Activated effector memory CD4-positive, alpha-beta T cell treated with Interleukin-2 at 50 U/mL for 16 hours (primary cell): ENCODE measurements at regions not wholly inside any gene's neighbourhood (a gene's known extent, or its start where the extent isn't known, plus 50 kb on each side); places are given as distances from the start of the nearest gene placed in this dataset.
"Not testable (repeated sequence)": the region's sequence is repeated elsewhere in the genome, so short reads cannot be mapped to it uniquely, and the experiment has no call there.

Experiments used
- DNase-seq: peaks from one replicate; pipeline ENCODE4 v3.0.0-alpha.2; 2020

- no peak for DNase-seq
Observed at GRCh38 chr14:83893447-83893846, 1636.5 kb upstream of the FLRT2 start.

DNA sequence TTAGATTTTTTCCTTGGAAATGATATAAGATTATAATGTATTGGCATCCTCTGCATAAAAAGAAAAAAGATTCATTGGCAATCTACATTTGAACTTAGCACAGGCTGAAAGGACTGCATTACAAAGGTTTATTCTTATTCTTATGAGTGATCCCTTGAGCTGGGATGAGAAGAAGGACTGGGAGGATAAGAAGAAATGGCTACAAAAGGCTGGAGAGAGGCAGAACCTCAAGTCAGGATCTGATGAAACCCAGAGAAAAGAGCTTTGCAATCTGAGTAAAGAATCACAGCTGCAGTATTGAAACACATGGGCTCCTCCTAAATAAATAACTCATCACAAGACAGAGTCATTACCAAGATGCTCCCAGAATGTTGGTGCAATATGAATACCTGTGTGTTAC lies 1635.4 kb upstream of the FLRT2 start:
- DNase-seq: no peak

DNA sequence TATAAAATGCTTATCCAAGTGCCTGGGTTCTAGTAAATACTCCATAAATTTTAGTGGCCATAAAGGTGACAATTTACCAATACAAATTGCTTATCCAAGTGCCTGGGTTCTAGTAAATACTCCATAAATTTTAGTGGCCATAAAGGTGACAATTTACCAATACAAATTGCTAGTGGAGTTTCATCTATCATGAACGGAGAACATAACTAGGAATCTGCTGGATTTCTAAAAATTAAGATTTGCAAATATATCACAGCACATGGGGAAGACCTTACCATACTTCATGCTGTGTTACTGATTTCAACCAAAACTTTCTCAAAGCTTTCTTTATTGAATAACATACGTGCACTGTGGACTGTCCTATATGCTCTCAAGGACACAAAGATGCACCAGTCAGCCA lies 1631.4 kb upstream of the FLRT2 start:
- not testable (repeated sequence) for DNase-seq

- DNase-seq: no peak
Observed at GRCh38 chr14:83899706-83900105, 1630.2 kb upstream of the FLRT2 start.

- DNase-seq: no peak
Observed at GRCh38 chr14:83905157-83905556, 1624.8 kb upstream of the FLRT2 start.

- no peak for DNase-seq
Observed at GRCh38 chr14:83908419-83908818, 1621.5 kb upstream of the FLRT2 start.

- no peak for DNase-seq
Observed at GRCh38 chr14:83909507-83909906, 1620.4 kb upstream of the FLRT2 start.

- no peak for DNase-seq
Observed at GRCh38 chr14:83912032-83912642, 1617.8 kb upstream of the FLRT2 start.

- no peak for DNase-seq
Observed at GRCh38 chr14:83913476-83913875, 1616.5 kb upstream of the FLRT2 start.

- no peak for DNase-seq
Observed at GRCh38 chr14:83918546-83918945, 1611.4 kb upstream of the FLRT2 start.

GRCh38 chr14:83919675-83920074 lies 1610.3 kb upstream of the FLRT2 start:
- DNase-seq: not testable (repeated sequence)

- no peak for DNase-seq
Observed at GRCh38 chr14:83923842-83924241, 1606.1 kb upstream of the FLRT2 start.

DNA sequence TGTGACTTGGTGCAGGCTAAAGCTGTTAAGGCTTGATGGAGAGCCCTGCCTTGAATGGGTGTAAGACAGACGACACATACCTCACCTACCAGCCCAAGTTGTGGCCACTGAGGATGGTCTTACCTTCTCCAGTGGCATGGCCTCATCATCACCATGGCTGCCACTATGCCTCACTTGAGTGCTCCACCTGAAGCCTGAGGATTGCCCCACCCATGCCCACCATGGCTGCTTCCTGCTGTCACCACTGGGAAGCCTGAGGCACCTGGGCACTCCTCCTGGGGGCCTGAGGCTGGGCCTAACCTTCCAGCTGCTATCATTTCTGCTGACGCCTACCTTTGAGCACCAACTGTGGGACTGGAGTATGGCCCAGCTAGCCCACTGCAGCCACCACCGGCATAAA lies 1605.7 kb upstream of the FLRT2 start:
- DNase-seq: no peak

DNA sequence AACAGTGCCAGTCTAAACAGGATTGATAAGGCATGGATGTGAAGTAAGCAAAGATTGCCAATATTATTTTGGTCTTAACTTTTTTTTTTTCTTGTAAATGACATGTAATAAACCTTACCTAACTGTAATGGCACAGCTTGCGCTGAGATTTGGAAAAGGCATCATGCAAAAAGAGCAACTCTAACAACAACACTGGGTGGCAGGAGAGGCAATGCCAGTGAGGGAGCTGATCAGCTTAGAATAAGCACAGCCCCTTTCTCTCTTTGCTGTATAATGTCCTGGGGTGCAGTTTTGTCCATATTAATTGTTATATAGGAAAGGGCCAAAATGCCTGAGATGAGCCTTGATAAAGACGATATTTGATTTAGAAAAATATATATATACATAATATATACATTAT lies 1589.7 kb upstream of the FLRT2 start:
- DNase-seq: no peak

- DNase-seq: no peak
Observed at GRCh38 chr14:83958359-83958758, 1571.6 kb upstream of the FLRT2 start.

DNA sequence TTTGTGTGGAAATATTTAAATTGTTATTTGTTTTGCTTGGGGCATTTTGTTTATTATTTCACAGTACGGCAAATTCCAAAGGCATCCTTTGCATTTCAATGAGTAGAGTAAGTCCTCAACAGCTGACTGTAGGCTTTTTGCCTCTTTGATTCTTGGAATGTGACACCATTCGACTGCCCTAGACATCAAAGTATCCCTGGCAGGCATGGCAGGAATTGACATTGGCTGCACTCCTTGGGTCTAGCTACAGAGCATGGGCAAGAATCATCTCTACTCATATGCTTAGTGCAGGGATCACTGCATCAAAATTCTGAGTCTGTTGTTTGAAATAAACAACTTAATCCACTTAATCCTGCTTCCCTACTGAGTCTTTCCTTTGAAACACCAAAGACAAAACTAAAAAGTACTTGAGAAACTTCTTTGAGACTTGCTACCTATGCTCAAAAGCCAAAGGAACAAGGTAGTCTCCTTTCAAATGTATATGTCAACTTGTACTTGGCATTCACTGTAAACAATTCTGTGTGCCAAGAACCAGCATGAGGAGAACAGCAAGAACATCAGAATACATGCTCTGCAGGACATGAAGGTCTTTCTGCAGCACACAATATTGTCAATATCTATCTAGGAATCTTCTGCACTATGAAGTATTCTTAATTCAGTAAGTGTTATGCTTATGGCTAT lies 1569.0 kb upstream of the FLRT2 start:
- no peak for DNase-seq

- DNase-seq: no peak
Observed at GRCh38 chr14:83969998-83970397, 1559.9 kb upstream of the FLRT2 start.

GRCh38 chr14:83972631-83973030 lies 1557.3 kb upstream of the FLRT2 start:
- DNase-seq: no peak

- no peak for DNase-seq
Observed at GRCh38 chr14:83974647-83975163, 1555.2 kb upstream of the FLRT2 start.

DNA sequence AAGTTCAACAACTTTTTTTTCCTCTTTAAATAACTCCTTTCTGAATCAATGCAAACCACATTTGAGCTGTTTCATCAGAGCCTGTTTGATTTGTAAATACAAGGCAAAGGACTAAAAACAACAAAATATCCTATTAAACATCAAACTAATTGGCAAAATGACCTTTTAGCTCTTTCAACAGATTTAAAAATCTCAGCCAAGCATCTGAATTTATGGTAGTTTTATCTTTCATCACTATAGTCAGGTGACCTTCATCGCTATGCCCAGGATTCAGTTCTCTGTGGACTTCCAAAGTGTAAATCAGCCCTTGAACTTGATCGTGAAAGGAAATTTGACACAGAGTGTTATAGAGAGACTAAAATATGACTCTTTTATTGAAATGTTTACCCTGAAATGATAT lies 1554.5 kb upstream of the FLRT2 start:
- no peak for DNase-seq

- DNase-seq: no peak
Observed at GRCh38 chr14:83975841-83976770, 1553.8 kb upstream of the FLRT2 start.

DNA sequence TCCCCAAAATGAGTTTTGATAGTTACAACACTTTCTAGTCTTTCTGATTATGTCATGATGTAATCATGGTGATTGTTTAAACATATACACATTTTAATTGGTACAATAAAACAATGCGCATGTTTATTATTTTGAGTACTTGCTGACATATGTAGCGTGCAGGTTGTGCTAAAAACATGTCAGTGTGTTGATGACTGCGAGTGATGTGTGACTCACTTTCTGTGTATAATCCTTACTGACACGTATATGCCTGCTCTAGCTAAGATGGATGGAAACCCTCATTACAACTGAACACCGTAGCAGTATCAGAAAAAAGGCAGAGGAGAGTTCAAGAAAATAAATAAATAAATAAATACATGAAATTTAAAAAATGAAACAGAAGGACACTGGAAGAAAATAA lies 1552.4 kb upstream of the FLRT2 start:
- DNase-seq: no peak

- DNase-seq: not testable (repeated sequence)
Observed at GRCh38 chr14:83981676-83982258, 1548.2 kb upstream of the FLRT2 start.
